ENCODE measurements at regions not wholly inside any gene's neighbourhood (a gene's known extent, or its start where the extent isn't known, plus 50 kb on each side); places are given as distances from the start of the nearest gene placed in this dataset.
A peak's percentile ranks its signal among the peaks of the same experiment; 100 is the strongest.
"Not testable (repeated sequence)": the region's sequence is repeated elsewhere in the genome, so short reads cannot be mapped to it uniquely, and the experiment has no call there.

DNA sequence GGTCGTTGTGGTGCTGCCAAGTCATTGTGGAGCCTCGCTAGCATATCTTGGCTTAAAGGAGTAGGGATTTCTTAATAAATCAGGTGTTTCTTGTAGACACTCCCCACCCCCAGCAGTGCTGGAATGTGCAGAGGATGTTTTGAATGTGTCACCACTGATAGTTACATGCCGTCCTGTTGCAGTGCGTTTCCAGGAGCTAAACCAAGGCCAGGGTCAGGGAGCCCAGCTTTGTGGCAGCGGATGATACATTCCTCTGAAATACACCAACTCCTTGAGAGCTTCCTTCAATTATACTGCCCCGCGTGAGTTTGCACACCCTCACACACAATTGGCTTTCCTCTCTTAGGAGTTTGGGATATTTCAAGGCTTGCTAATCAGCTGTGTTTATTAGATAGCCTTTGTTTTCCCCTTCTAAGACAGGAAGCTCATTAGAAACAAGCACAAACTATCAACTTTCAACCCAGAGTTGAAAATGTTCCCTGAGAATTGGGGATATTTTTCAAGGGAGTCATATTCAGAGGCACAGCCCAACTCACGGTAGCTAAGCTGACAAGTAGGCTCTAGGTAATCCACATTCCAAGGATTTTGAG lies 154.9 kb downstream of the C12orf75 start:
- DNase-seq (ENCODE audit: low read depth in 2 of 2) = peak; percentile 81 to 97
- no peak overlapping the region for H3K4me3 ChIP-seq (replicated peaks in 1 of 2; ENCODE audit: low read depth in 2 of 2, low read length in 2 of 2)
- TF ChIP-seq, protein P1, sequence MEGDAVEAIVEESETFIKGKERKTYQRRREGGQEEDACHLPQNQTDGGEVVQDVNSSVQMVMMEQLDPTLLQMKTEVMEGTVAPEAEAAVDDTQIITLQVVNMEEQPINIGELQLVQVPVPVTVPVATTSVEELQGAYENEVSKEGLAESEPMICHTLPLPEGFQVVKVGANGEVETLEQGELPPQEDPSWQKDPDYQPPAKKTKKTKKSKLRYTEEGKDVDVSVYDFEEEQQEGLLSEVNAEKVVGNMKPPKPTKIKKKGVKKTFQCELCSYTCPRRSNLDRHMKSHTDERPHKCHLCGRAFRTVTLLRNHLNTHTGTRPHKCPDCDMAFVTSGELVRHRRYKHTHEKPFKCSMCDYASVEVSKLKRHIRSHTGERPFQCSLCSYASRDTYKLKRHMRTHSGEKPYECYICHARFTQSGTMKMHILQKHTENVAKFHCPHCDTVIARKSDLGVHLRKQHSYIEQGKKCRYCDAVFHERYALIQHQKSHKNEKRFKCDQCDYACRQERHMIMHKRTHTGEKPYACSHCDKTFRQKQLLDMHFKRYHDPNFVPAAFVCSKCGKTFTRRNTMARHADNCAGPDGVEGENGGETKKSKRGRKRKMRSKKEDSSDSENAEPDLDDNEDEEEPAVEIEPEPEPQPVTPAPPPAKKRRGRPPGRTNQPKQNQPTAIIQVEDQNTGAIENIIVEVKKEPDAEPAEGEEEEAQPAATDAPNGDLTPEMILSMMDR (IDR thresholded peaks at IDR 0.05; ENCODE audit: low read depth, low read length) = no peak

DNA sequence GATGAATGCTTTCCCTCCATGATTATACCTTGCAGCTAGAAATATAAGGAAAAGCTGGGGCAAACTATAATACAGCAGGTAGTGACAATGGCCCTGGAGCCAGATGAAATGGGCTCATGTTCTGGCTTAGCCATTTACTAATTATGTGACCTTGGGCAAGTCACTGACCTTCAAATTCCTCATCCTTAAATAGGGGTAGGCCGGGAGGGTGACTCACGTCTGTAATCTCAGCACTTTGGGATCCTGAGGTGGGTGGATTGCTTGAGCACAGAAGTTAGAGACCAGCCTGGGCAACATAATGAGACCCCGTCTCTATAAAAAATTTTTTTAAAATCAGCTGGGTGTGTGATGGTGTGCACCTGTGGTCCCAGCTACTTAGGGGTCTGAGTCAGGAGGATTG lies 155.4 kb downstream of the C12orf75 start:
- DNase-seq (ENCODE audit: low read depth in 2 of 2) = peak; percentile 21 to 66
- no peak overlapping the region for H3K4me3 ChIP-seq (replicated peaks in 1 of 2; ENCODE audit: low read depth in 2 of 2, low read length in 2 of 2)
- TF ChIP-seq, protein P1 (IDR thresholded peaks at IDR 0.05; ENCODE audit: low read depth, low read length) = no peak

DNA sequence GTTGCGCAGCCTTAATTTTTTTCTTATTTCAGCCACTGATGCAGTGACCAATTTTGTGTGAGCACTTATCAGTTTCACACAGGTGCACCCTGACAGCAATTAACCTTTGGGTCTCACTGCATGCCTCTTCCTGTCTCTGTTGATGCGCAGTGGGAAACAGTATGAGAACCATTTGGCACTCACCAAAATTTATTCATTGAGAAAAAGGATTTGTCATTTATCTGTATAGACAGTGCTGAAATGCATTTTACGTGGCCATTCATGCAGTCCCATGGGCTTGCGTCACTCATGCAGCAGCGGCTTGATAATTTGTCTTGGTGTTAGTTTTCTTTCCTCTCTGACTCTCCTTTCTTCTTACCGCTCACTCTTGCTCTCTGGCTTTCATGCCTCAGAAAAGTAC lies 157.5 kb downstream of the C12orf75 start:
- peak; percentile 17 to 62 for DNase-seq (ENCODE audit: low read depth in 2 of 2)
- TF ChIP-seq, protein P1 (IDR thresholded peaks at IDR 0.05; ENCODE audit: low read depth, low read length) = no peak
- no peak overlapping the region for H3K4me3 ChIP-seq (replicated peaks in 1 of 2; ENCODE audit: low read depth in 2 of 2, low read length in 2 of 2)

DNA sequence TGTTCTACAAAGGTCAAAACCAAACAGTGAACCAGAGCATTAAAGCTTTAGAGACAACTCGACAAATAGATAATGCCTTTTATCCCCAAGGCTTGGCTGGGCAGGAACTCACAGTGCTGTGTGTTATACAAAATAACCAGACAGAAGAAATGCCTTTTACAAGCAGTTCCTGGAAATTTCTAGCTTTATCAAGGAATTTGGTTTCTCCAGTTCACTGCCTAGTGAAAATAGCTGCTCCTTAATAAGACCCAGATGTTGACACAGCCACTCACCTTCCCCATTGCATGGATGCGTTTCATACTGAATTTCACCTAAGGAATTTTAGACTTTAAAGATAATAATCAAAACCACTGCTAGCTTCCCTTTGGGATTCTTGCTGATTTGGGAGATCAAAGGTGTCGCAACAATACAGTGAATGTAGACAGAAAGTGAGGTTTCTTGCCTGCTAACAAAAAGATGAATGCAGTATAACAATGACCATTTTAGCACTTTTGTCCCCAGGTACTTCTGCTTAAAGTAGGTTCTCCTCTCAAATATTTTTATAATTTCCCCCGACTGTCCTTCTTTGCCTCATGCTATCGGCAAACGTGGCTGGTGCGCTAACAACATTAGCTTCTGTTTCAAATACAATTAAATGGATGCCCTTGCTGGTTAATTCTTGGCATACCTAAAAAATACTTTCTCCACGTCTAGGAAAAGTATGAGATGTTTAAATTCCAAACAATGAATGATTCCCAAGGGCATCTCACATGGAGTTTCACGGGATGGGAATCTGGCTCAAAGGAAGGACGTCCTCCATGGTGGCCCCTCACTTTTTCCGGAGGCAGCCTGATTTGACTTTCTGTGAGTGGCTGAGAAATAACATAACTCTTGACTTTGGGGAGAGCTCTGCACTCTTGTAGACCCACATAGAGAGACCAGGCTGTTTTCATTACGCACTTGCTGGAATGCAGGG lies 162.4 kb downstream of the C12orf75 start:
- TF ChIP-seq, protein P1 (IDR thresholded peaks at IDR 0.05; ENCODE audit: low read depth, low read length) = no peak
- no peak overlapping the region for H3K4me3 ChIP-seq (replicated peaks in 1 of 2; ENCODE audit: low read depth in 2 of 2, low read length in 2 of 2)
- peak in 1 of 2 donors; percentile 47 for DNase-seq (ENCODE audit: low read depth in 2 of 2)

DNA sequence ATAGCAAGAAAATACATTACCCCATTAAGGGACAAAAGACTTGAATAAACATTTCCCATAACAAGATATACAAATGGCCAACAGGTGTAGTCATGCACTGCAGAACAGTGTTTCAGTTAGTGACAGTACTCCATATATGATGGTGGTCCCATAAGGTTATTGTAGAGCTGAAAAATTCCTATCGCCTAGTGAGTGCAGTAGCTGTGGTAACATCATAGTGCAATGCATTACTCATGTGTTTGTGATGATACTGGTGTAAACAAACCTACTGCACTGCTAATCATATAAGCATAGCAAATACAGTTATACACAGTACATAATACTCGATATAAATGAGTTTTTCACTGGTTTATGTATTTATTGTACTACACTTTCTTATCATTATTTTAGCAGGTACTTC lies 168.7 kb downstream of the C12orf75 start:
- DNase-seq (ENCODE audit: low read depth in 2 of 2) = no peak
- TF ChIP-seq, protein P1 (IDR thresholded peaks at IDR 0.05; ENCODE audit: low read depth, low read length) = no peak
- no peak overlapping the region for H3K4me3 ChIP-seq (replicated peaks in 1 of 2; ENCODE audit: low read depth in 2 of 2, low read length in 2 of 2)

DNA sequence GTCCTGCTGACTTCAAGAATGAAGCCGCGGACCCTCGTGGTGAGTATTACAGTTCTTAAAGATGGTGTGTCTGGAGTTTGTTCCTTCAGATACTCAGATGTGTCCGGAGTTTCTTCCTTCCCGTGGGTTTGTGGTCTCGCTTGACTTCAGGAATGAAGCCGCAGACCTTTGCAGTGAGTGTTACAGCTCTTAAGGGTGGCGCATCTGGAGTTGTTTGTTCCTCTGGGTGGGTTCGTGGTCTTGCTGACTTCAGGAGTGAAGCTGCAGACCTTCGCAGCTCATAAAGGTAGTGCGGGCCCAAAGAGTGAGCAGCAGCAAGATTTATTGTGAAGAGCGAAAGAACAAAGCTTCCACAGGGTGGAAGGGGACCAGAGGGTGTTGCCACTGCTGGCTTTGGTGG lies 170.2 kb downstream of the C12orf75 start:
- DNase-seq (ENCODE audit: low read depth in 2 of 2); H3K4me3 ChIP-seq (replicated peaks in 1 of 2; ENCODE audit: low read depth in 2 of 2, low read length in 2 of 2): not testable (repeated sequence)

DNA sequence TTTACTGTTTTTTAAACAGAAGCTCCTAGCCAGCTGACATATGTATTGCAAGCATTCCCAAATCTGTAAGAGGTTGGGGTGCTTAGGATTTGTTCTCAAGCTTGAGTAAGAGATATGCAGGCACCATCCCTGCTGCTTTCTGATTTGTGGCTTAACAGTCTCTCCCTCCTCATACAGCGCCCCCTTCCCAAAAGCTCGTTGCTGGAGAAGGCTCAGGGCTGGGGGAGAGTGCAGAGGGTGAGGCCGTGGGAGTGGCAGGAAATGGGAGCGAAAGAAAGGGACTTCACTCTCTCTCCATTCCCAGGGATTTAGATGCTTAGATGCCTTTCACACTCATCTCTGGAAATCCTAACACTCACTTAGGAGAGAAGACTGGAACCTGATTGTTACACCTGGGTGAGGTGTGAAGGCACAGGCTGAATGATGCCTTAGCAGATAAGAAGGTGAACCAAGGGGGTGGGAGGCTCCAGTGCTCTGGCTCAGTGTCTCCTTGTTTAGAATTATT lies 172.0 kb downstream of the C12orf75 start:
- TF ChIP-seq, protein P1 (IDR thresholded peaks at IDR 0.05; ENCODE audit: low read depth, low read length) = no peak
- DNase-seq (ENCODE audit: low read depth in 2 of 2) = no peak
- H3K4me3 ChIP-seq (replicated peaks in 1 of 2; ENCODE audit: low read depth in 2 of 2, low read length in 2 of 2) = no peak overlapping the region
